HG03159 (cell line): ENCODE measurements at regions not wholly inside any gene's neighbourhood (a gene's known extent, or its start where the extent isn't known, plus 50 kb on each side); places are given as distances from the start of the nearest gene placed in this dataset.
"Not testable (repeated sequence)": the region's sequence is repeated elsewhere in the genome, so short reads cannot be mapped to it uniquely, and the experiment has no call there.

Experiments used
- ATAC-seq: cut with Tn5 transposase; IDR thresholded peaks from one replicate; pipeline ENCODE4 v1.9.1; 2021; ENCODE audit warnings: mild to moderate bottlenecking, moderate library complexity; ENCODE audit not compliant: unreplicated experiment

- no peak for ATAC-seq
Measured at GRCh38 chr13:73816702-73817101, 317.5 kb downstream of the KLF12 start.

- ATAC-seq: no peak
Measured at GRCh38 chr13:73815796-73816195, 318.4 kb downstream of the KLF12 start.

GRCh38 chr13:73810647-73811046 lies 323.6 kb downstream of the KLF12 start:
- no peak for ATAC-seq

GRCh38 chr13:73809561-73809960 lies 324.6 kb downstream of the KLF12 start:
- no peak for ATAC-seq

GRCh38 chr13:73808318-73808717 lies 325.9 kb downstream of the KLF12 start:
- no peak for ATAC-seq

GRCh38 chr13:73805326-73805958 lies 328.8 kb downstream of the KLF12 start:
- not testable (repeated sequence) for ATAC-seq

- no peak for ATAC-seq
Measured at GRCh38 chr13:73803997-73804396, 330.2 kb downstream of the KLF12 start.

- ATAC-seq: no peak
Measured at GRCh38 chr13:73800011-73800410, 334.2 kb downstream of the KLF12 start.

- no peak for ATAC-seq
Measured at GRCh38 chr13:73794755-73795154, 339.4 kb downstream of the KLF12 start.

GRCh38 chr13:73793361-73793760 lies 340.8 kb downstream of the KLF12 start:
- no peak for ATAC-seq

- ATAC-seq: no peak
Measured at GRCh38 chr13:73792796-73793195, 341.4 kb downstream of the KLF12 start.

GRCh38 chr13:73782450-73783449 lies 351.5 kb downstream of the KLF12 start:
- no peak for ATAC-seq

- no peak for ATAC-seq
Measured at GRCh38 chr13:73781384-73781783, 352.8 kb downstream of the KLF12 start.

- ATAC-seq: no peak
Measured at GRCh38 chr13:73779881-73780280, 354.3 kb downstream of the KLF12 start.

- ATAC-seq: no peak
Measured at GRCh38 chr13:73778242-73778864, 355.9 kb downstream of the KLF12 start.

GRCh38 chr13:73777134-73777533 lies 357.1 kb downstream of the KLF12 start:
- no peak for ATAC-seq

GRCh38 chr13:73776151-73776785 lies 357.9 kb downstream of the KLF12 start:
- no peak for ATAC-seq

- no peak for ATAC-seq
Measured at GRCh38 chr13:73773168-73773549, 361.0 kb downstream of the KLF12 start.

- no peak for ATAC-seq
Measured at GRCh38 chr13:73772449-73773167, 361.6 kb downstream of the KLF12 start.

- peak; percentile 29 for ATAC-seq
Measured at GRCh38 chr13:73767747-73768315, 366.4 kb downstream of the KLF12 start.
